Omental fat pad (tissue), 3 donors: ENCODE measurements at regions not wholly inside any gene's neighbourhood (a gene's known extent, or its start where the extent isn't known, plus 50 kb on each side); places are given as distances from the start of the nearest gene placed in this dataset. TPM values are rescaled to one million over a fixed set of nuclear protein-coding genes. Genes with fewer than 3 reads are reported as not detected.
A peak's percentile ranks its signal among the peaks of the same experiment; 100 is the strongest.

Experiments used
- ATAC-seq: fragments of 150-250 bp; one replicate; pipeline ENCODE4 v1.9.1; 2016; ENCODE audit warnings: mild to moderate bottlenecking, moderate library complexity; ENCODE audit not compliant: low FRiP score
- DNase-seq: peaks from one replicate; pipeline ENCODE4 v3.0.0-alpha.2; 2019; ENCODE audit warnings: low spot score
- CTCF ChIP-seq, 3 donors: fragments of 450-650 bp; IDR thresholded peaks; one replicate each; pipeline ENCODE4 v1.5.1; 2016 to 2017; ENCODE audit warnings: antibody characterized with exemption in 3 of 3, mild to moderate bottlenecking in 3 of 3, moderate library complexity in 2 of 3
- small RNA-seq: library from RNA; depleted of rRNA; stranded (forward); fragments of <200 nt; gene quantifications from one replicate; pipeline ENCODE3, GENCODE V24; 2016

GRCh38 chr7:155862123-155862892, 50.0 kb upstream of the SHH start:
- no peak for TF ChIP-seq CTCF (IDR thresholded peaks at IDR 0.05)
- DNase-seq (peak; percentile 5), ATAC-seq (no peak)

Small RNA genes lying in the stretch of these regions (small RNA-seq; reads per million reads assigned to genes)
- not detected for gene AC093813.1
- not detected for gene RF00019
